Endothelial cell of umbilical vein (primary cell): ENCODE measurements at regions not wholly inside any gene's neighbourhood (a gene's known extent, or its start where the extent isn't known, plus 50 kb on each side); places are given as distances from the start of the nearest gene placed in this dataset.

ENCODE experiments used
- BruUV-seq: library from RNA; stranded (reverse); fragments of 400-500 nt; replicated peaks from 2 replicates; lab custom pipeline; 2021; lab: Mats Ljungman, UMichigan
- CTCF ChIA-PET: fragments of 300-600, 350-600 bp; sonication (Branson Sonifier 250); formaldehyde crosslinking; loops from one replicate; lab custom pipeline; 2021; ENCODE audit warnings: antibody characterized with exemption, inconsistent platforms; lab: Charles Lee
- POLR2A ChIA-PET: fragments of 300-600, 350-600 bp; sonication (Branson Sonifier 250); formaldehyde crosslinking; loops from one replicate; lab custom pipeline; 2021; ENCODE audit warnings: antibody characterized with exemption, inconsistent platforms; lab: Charles Lee
- DNase-seq: peaks from one replicate; pipeline ENCODE4 v3.0.0-alpha.2; 2011; ENCODE audit warnings: low read depth, low spot score
- FAIRE-seq: peaks from 2 replicates; lab custom pipeline; 2011; peaks lifted over from hg19 to GRCh38; lab: Jason Lieb, UNC
- H2AFZ ChIP-seq: 2 replicates; pipeline ENCODE4 v1.6.0; 2012; ENCODE audit warnings: low read depth, low read length, control low read depth, inconsistent platforms
- H3K27ac ChIP-seq: 2 replicates; pipeline ENCODE4 v1.5.1; 2011; ENCODE audit warnings: low read depth, mild to moderate bottlenecking, control low read depth, low read length, moderate library complexity; ENCODE audit not compliant: insufficient read depth
- H3K27me3 ChIP-seq, 2 experiments: 2 replicates each; pipeline versions ENCODE4 v1.6.0 to v1.6.1; 2011; ENCODE audit warnings: low read length in 2 of 2, mixed read lengths in 1 of 2; ENCODE audit not compliant: control insufficient read depth in 2 of 2, insufficient read depth in 2 of 2
- H3K36me3 ChIP-seq, 2 experiments: 2 replicates in 1 of 2; 3 replicates in 1 of 2; pipeline ENCODE4 v1.5.1; 2011; ENCODE audit warnings: low read length in 2 of 2, mild to moderate bottlenecking in 1 of 2, moderate library complexity in 1 of 2; ENCODE audit not compliant: control insufficient read depth in 2 of 2, insufficient read depth in 2 of 2; ENCODE audit errors: extremely low read depth in 1 of 2
- H3K4me1 ChIP-seq: 3 replicates; pipeline ENCODE4 v1.5.1; 2011; ENCODE audit warnings: mild to moderate bottlenecking, low read length; ENCODE audit not compliant: control insufficient read depth, insufficient read depth; ENCODE audit errors: extremely low read depth
- H3K4me2 ChIP-seq: 2 replicates; pipeline ENCODE4 v1.6.1; 2011; ENCODE audit warnings: low read length, control low read depth, mixed read lengths; ENCODE audit not compliant: insufficient read depth
- H3K4me3 ChIP-seq, 3 experiments: fragments of 200-600 bp in 1 of 3; sonication (generic), shearing (Covaris generic) in 1 of 3; replicated peaks in 1 of 3; 2 replicates each; pipeline ENCODE4 v1.5.1; 2011 to 2016; ENCODE audit warnings: control low read depth in 3 of 3, low read length in 3 of 3, mild to moderate bottlenecking in 2 of 3, inconsistent platforms in 1 of 3, low read depth in 1 of 3, moderate library complexity in 1 of 3; ENCODE audit not compliant: insufficient read depth in 1 of 3
- H3K79me2 ChIP-seq: 2 replicates; pipeline ENCODE4 v1.6.0; 2012; ENCODE audit warnings: low read length, inconsistent platforms; ENCODE audit not compliant: control insufficient read depth, insufficient read depth
- H3K9ac ChIP-seq: replicated peaks from 2 replicates; pipeline ENCODE3; 2011; ENCODE audit warnings: low read length, control low read depth; ENCODE audit not compliant: insufficient read depth; ENCODE audit errors: extremely low read depth
- H3K9me1 ChIP-seq: replicated peaks from 3 replicates; pipeline ENCODE4 v1.6.0; 2011; ENCODE audit warnings: mild to moderate bottlenecking, low read length; ENCODE audit not compliant: control insufficient read depth, insufficient read depth; ENCODE audit errors: extremely low read depth
- H3K9me3 ChIP-seq: replicated peaks from 2 replicates; pipeline ENCODE4 v1.5.1; 2012; ENCODE audit warnings: low read length, inconsistent platforms; ENCODE audit not compliant: control insufficient read depth, insufficient read depth
- H4K20me1 ChIP-seq: replicated peaks from 2 replicates; pipeline ENCODE3; 2011; ENCODE audit warnings: mild to moderate bottlenecking, low read length; ENCODE audit not compliant: control insufficient read depth, insufficient read depth; ENCODE audit errors: extremely low read depth
- FOS ChIP-seq: IDR thresholded peaks from 2 replicates; pipeline ENCODE4 v1.6.1; 2011; ENCODE audit warnings: mild to moderate bottlenecking, low read length, moderate library complexity, borderline replicate concordance; ENCODE audit not compliant: insufficient read depth
- JUN ChIP-seq: IDR thresholded peaks from 2 replicates; pipeline ENCODE4 v1.6.1; 2011; ENCODE audit warnings: borderline replicate concordance, low read depth; ENCODE audit not compliant: insufficient read length, insufficient read depth
- MYC ChIP-seq: IDR thresholded peaks from one replicate; pipeline ENCODE4 v1.6.1; 2011; ENCODE audit warnings: mild to moderate bottlenecking, low read depth, low read length
- POLR2A ChIP-seq: IDR thresholded peaks from 2 replicates; pipeline ENCODE4 v1.6.1; 2012; ENCODE audit warnings: low read depth, mild to moderate bottlenecking, control low read depth, low read length
- POLR2AphosphoS5 ChIP-seq: IDR thresholded peaks from 2 replicates; pipeline ENCODE4 v1.6.1; 2012; ENCODE audit warnings: low read depth, mild to moderate bottlenecking, control low read depth, low read length, moderate library complexity; ENCODE audit not compliant: insufficient read depth
- dilution Hi-C: fragments of 300-500 bp; cut with MboI; formaldehyde crosslinking; loops from one replicate; pipeline ENCODE4 v1.15.0; 2019; ENCODE audit warnings: low sequenced_read_pairs; ENCODE audit not compliant: extremely low pct_ligation_motif_present
- intact Hi-C: fragments of 100-400 bp; cut with micrococcal nuclease; formaldehyde crosslinking; loops from one replicate; pipeline ENCODE4 v1.10.0; 2022
- TF ChIP-seq, protein P1 (sequence below), 2 donors: IDR thresholded peaks; 1 replicate in 1 of 2; 2 replicates in 1 of 2; pipeline ENCODE4 v1.5.1; 2011; ENCODE audit warnings: low read length in 2 of 2, mild to moderate bottlenecking in 2 of 2, moderate library complexity in 2 of 2, control low read depth in 1 of 2, inconsistent platforms in 1 of 2, low read depth in 1 of 2; ENCODE audit not compliant: insufficient read depth in 1 of 2; ENCODE audit errors: extremely low read depth in 1 of 2
- TF ChIP-seq, protein P2 (sequence below): IDR thresholded peaks from 2 replicates; pipeline ENCODE4 v1.6.1; 2011; ENCODE audit not compliant: insufficient read depth, insufficient read length

DNA sequence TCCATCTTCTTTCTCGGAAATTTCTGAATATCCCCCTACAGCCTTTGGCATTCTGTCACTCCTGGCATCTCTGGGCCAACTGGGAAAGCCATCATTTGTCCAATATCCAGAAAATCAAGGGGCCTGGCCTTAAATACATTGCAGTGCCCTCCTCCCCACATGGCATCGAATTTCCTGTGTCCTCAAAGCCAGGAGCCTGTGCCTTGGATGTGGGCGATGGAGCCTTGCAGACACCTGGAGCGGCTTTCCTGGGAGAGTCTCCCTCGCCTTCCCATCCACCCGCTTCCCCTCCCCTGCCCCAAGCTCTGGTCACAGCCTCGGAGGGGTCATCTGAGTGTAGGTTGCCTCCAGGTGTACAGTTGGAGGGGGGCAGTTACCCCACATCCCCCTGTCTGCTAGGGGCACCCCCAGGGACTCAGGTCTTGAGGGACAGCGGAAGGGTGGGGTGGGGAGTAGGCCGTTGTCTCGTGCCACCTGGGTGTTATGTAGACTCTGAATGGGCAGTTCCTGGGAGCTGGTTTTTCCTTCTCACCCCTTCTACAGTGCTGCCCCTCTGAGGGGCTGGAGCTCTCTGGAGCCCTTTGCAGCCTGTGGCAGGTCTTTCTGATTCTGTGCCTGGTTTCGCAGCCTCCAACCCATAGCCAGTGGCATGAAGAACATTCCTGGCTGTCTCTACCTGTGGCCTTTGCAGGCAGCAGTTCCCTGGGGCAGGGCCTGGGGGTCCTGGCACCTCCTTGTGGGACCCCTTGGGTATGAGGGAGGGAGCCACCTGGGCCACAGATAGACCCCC lies 239.8 kb downstream of the SEC14L1 start:
- no peak for TF ChIP-seq POLR2AphosphoS5
- TF ChIP-seq FOS = no peak
- TF ChIP-seq MYC = no peak
- TF ChIP-seq JUN = no peak
- TF ChIP-seq, protein P1, sequence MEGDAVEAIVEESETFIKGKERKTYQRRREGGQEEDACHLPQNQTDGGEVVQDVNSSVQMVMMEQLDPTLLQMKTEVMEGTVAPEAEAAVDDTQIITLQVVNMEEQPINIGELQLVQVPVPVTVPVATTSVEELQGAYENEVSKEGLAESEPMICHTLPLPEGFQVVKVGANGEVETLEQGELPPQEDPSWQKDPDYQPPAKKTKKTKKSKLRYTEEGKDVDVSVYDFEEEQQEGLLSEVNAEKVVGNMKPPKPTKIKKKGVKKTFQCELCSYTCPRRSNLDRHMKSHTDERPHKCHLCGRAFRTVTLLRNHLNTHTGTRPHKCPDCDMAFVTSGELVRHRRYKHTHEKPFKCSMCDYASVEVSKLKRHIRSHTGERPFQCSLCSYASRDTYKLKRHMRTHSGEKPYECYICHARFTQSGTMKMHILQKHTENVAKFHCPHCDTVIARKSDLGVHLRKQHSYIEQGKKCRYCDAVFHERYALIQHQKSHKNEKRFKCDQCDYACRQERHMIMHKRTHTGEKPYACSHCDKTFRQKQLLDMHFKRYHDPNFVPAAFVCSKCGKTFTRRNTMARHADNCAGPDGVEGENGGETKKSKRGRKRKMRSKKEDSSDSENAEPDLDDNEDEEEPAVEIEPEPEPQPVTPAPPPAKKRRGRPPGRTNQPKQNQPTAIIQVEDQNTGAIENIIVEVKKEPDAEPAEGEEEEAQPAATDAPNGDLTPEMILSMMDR (IDR thresholded peaks at IDR 0.05; ENCODE audit: extremely low read depth in 1 of 2, insufficient read depth in 1 of 2, low read depth in 1 of 2, low read length in 2 of 2) = no peak
- TF ChIP-seq, protein P2, sequence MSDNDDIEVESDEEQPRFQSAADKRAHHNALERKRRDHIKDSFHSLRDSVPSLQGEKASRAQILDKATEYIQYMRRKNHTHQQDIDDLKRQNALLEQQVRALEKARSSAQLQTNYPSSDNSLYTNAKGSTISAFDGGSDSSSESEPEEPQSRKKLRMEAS = no peak
- TF ChIP-seq POLR2A = no peak
- dilution Hi-C loops = no loop called here

More for the DNA sequence above, 239.8 kb downstream of the SEC14L1 start:
- Histone ChIP-seq H3K4me2 (no peak overlapping the region), H3K36me3 (no peaks in the 10 kb centered on the region), H3K79me2 (peaks cover 12% of the 10 kb centered on the region), H3K4me3 (no peak overlapping the region), H2AFZ (no peak overlapping the region), H4K20me1 (no peaks in the 10 kb centered on the region), H3K9me3 (no peaks in the 10 kb centered on the region), H3K9ac (no peak overlapping the region), H3K27ac (no peak overlapping the region), H3K27me3 (no peaks in the 10 kb centered on the region), H3K4me1 (peaks cover 12% of the 10 kb centered on the region), H3K9me1 (no peaks in the 10 kb centered on the region)
- POLR2A ChIA-PET = no interaction called here
- CTCF ChIA-PET = no interaction called here
- intact Hi-C loops = no loop called here
- BruUV-seq = no TSS peak
- DNase-seq (no peak), FAIRE-seq (no peak)
